ENCODE measurements at regions not wholly inside any gene's neighbourhood (a gene's known extent, or its start where the extent isn't known, plus 50 kb on each side); places are given as distances from the start of the nearest gene placed in this dataset.

DNA sequence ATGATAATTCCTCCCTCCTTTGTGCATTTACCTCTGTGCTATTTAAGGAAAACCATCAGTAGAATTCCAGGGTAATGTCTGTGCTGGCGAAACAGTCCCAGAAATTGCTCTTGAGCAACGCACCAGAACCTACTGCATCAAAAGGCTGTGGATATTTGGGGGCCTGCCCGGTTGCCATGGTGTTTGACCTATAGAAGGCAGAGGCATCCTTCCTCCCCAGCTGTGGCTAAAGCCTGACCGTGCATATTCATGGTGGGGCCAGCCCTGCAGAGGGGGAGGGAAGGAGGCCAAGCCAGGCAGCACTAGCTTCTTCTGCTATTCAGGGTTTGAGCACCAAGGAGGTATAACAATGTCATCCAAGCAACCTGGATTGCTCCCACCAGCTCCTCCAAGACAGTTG lies 215.0 kb upstream of the E2F8 start:
- Histone ChIP-seq H3K27me3 (ENCODE audit: control insufficient read depth, low read length) (no peaks in the 10 kb centered on the region), H3K4me1 (ENCODE audit: control insufficient read depth, low read length) (no peaks in the 10 kb centered on the region), H3K9me3 (ENCODE audit: control insufficient read depth, insufficient read depth, low read length) (no peaks in the 10 kb centered on the region), H3K79me2 (ENCODE audit: control insufficient read depth, low read length) (no peaks in the 10 kb centered on the region), H3F3A (ENCODE audit: control insufficient read depth, insufficient read depth) (no peaks in the 10 kb centered on the region), H3K9me2 (replicated peaks; ENCODE audit: control insufficient read depth, low read length) (no peaks in the 10 kb centered on the region), H3K36me3 (ENCODE audit: control insufficient read depth, low read length) (no peaks in the 10 kb centered on the region), H3K4me2 (ENCODE audit: low read length) (no peak overlapping the region), H3K4me3 (ENCODE audit: low read length) (no peak overlapping the region), H4K20me1 (ENCODE audit: control insufficient read depth, insufficient read depth, low read depth, low read length) (no peaks in the 10 kb centered on the region), H3K27ac (ENCODE audit: low read depth, low read length) (no peak overlapping the region)
- TF ChIP-seq EZH2phosphoT487 (IDR thresholded peaks at IDR 0.05; ENCODE audit: borderline replicate concordance, low read length), result no peak
- TF ChIP-seq, protein P1, sequence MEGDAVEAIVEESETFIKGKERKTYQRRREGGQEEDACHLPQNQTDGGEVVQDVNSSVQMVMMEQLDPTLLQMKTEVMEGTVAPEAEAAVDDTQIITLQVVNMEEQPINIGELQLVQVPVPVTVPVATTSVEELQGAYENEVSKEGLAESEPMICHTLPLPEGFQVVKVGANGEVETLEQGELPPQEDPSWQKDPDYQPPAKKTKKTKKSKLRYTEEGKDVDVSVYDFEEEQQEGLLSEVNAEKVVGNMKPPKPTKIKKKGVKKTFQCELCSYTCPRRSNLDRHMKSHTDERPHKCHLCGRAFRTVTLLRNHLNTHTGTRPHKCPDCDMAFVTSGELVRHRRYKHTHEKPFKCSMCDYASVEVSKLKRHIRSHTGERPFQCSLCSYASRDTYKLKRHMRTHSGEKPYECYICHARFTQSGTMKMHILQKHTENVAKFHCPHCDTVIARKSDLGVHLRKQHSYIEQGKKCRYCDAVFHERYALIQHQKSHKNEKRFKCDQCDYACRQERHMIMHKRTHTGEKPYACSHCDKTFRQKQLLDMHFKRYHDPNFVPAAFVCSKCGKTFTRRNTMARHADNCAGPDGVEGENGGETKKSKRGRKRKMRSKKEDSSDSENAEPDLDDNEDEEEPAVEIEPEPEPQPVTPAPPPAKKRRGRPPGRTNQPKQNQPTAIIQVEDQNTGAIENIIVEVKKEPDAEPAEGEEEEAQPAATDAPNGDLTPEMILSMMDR (IDR thresholded peaks at IDR 0.05; ENCODE audit: low read depth, low read length, poor library complexity, severe bottlenecking), result no peak

DNA sequence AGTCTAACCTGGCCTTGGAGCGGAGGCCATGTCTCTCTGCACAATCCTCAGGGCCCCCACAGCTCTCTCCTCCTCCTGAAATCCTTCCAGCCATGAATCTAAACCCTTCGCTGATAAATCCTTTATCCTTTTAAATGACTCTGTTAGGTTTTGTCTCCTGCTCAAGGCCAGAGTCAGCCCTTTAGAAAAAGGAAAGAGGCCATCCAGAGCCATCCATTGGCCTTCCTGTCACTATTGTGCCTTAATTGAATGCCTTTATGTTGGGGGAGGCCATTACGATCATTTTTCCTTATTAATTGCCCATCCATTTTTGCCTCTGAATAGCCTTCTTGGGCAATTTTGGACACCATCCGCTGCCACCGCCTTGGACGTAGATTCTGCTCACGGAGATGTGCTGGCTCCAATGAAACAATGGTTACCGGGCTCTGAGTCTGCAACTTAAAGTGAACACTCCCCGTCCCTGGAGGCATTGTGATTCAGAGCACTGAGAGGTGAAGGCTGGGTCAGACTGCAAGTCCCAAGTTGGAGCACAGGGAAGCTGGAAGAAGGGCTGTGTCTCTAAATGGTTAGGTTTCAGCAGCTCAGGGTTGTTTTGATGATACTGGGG lies 213.0 kb upstream of the E2F8 start:
- TF ChIP-seq, protein P1 (IDR thresholded peaks at IDR 0.05; ENCODE audit: low read depth, low read length, poor library complexity, severe bottlenecking), result no peak
- no peak for TF ChIP-seq EZH2phosphoT487 (IDR thresholded peaks at IDR 0.05; ENCODE audit: borderline replicate concordance, low read length)
- H3K79me2 ChIP-seq (ENCODE audit: control insufficient read depth, low read length), result no peaks in the 10 kb centered on the region
- no peaks in the 10 kb centered on the region for H3K9me2 ChIP-seq (replicated peaks; ENCODE audit: control insufficient read depth, low read length)
- no peak overlapping the region for H3K27ac ChIP-seq (ENCODE audit: low read depth, low read length)
- no peaks in the 10 kb centered on the region for H3F3A ChIP-seq (ENCODE audit: control insufficient read depth, insufficient read depth)
- no peaks in the 10 kb centered on the region for H3K4me1 ChIP-seq (ENCODE audit: control insufficient read depth, low read length)
- no peaks in the 10 kb centered on the region for H3K36me3 ChIP-seq (ENCODE audit: control insufficient read depth, low read length)
- no peak overlapping the region for H3K4me2 ChIP-seq (ENCODE audit: low read length)
- no peaks in the 10 kb centered on the region for H3K27me3 ChIP-seq (ENCODE audit: control insufficient read depth, low read length)
- H3K4me3 ChIP-seq (ENCODE audit: low read length), result no peak overlapping the region
- H3K9me3 ChIP-seq (ENCODE audit: control insufficient read depth, insufficient read depth, low read length), result no peaks in the 10 kb centered on the region
- no peaks in the 10 kb centered on the region for H4K20me1 ChIP-seq (ENCODE audit: control insufficient read depth, insufficient read depth, low read depth, low read length)

DNA sequence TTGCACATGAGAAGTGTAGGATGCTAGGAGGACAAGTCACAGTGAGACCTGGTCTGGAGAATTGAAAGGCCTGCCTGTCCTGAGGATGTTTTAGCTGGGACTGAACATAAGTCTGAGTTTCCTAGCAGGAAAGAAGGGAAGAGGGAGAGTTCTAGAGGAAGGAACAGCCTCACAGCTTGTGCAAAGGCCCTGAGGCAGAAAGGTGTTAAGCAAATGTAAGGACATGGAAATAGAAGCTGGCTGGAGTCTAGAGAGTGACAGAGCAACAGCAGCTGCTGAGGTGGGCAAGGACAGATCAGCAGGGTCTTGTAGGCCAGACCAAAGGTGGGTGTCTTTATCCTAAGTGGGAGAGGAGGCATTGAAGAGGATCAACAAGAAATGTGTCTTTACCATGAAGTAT lies 210.9 kb upstream of the E2F8 start:
- Histone ChIP-seq H3K27me3 (ENCODE audit: control insufficient read depth, low read length) (no peaks in the 10 kb centered on the region), H3K79me2 (ENCODE audit: control insufficient read depth, low read length) (no peaks in the 10 kb centered on the region), H3K36me3 (ENCODE audit: control insufficient read depth, low read length) (no peaks in the 10 kb centered on the region), H3K4me1 (ENCODE audit: control insufficient read depth, low read length) (no peaks in the 10 kb centered on the region), H3K4me3 (ENCODE audit: low read length) (no peak overlapping the region), H4K20me1 (ENCODE audit: control insufficient read depth, insufficient read depth, low read depth, low read length) (no peaks in the 10 kb centered on the region), H3F3A (ENCODE audit: control insufficient read depth, insufficient read depth) (no peaks in the 10 kb centered on the region), H3K9me3 (ENCODE audit: control insufficient read depth, insufficient read depth, low read length) (no peaks in the 10 kb centered on the region), H3K4me2 (ENCODE audit: low read length) (no peak overlapping the region), H3K9me2 (replicated peaks; ENCODE audit: control insufficient read depth, low read length) (no peaks in the 10 kb centered on the region), H3K27ac (ENCODE audit: low read depth, low read length) (no peak overlapping the region)
- no peak for TF ChIP-seq EZH2phosphoT487 (IDR thresholded peaks at IDR 0.05; ENCODE audit: borderline replicate concordance, low read length)
- TF ChIP-seq, protein P1 (IDR thresholded peaks at IDR 0.05; ENCODE audit: low read depth, low read length, poor library complexity, severe bottlenecking), result no peak
